ENCODE measurements at regions not wholly inside any gene's neighbourhood (a gene's known extent, or its start where the extent isn't known, plus 50 kb on each side); places are given as distances from the start of the nearest gene placed in this dataset.

DNA sequence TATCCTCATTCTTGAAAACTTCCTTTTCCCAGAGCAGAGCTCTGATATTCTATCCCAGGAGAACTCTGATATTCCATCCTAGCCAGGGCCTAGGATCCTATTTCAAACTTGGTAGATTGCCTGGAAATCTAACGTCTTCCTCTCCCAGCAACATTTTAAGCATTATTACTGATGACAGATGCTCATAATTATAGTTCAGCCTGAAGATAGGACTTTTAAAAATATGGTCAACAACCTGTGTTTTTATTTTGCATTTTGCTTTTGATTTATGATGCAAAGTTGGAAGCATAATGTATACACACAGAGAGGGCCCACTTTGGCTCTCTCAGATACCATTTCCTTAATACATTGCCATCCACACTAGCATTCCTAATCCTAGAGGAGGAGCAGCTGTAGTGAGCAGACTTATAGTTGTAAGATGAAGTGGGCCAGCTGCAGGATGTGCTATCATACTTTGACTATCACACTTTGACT lies 457.4 kb upstream of the TPK1 start:
- TF ChIP-seq, protein P1, sequence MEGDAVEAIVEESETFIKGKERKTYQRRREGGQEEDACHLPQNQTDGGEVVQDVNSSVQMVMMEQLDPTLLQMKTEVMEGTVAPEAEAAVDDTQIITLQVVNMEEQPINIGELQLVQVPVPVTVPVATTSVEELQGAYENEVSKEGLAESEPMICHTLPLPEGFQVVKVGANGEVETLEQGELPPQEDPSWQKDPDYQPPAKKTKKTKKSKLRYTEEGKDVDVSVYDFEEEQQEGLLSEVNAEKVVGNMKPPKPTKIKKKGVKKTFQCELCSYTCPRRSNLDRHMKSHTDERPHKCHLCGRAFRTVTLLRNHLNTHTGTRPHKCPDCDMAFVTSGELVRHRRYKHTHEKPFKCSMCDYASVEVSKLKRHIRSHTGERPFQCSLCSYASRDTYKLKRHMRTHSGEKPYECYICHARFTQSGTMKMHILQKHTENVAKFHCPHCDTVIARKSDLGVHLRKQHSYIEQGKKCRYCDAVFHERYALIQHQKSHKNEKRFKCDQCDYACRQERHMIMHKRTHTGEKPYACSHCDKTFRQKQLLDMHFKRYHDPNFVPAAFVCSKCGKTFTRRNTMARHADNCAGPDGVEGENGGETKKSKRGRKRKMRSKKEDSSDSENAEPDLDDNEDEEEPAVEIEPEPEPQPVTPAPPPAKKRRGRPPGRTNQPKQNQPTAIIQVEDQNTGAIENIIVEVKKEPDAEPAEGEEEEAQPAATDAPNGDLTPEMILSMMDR (IDR thresholded peaks at IDR 0.05), result no peak
- no peak for TF ChIP-seq POLR2A (IDR thresholded peaks at IDR 0.05)
